HT-29 (cell line): ENCODE measurements at regions not wholly inside any gene's neighbourhood (a gene's known extent, or its start where the extent isn't known, plus 50 kb on each side); places are given as distances from the start of the nearest gene placed in this dataset.
"Not testable (repeated sequence)": the region's sequence is repeated elsewhere in the genome, so short reads cannot be mapped to it uniquely, and the experiment has no call there.

Source experiments
- DNase-seq: peaks from one replicate; pipeline ENCODE4 v3.0.0-alpha.2; 2015; ENCODE audit warnings: low spot score

- no peak for DNase-seq
Measured at GRCh38 chr13:104577071-104577815, 1511.0 kb upstream of the SLC10A2 start.

DNA sequence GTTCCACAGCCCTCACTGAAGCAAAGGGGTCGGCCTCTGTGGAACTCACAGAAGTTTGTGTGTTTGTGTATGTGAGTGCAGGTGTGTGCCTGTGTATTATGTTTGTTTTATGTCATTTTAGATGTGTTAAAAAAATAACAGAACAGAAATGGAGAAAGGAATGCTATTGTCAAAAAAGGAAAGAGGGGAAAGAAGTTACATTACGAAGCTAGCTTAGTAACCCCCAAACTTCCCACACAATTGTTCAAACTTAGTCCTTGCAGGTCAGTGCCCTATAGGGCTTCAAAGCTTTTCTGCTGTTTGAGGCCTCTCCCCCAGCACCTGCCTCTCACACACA, 1505.6 kb upstream of the SLC10A2 start:
- no peak for DNase-seq

DNA sequence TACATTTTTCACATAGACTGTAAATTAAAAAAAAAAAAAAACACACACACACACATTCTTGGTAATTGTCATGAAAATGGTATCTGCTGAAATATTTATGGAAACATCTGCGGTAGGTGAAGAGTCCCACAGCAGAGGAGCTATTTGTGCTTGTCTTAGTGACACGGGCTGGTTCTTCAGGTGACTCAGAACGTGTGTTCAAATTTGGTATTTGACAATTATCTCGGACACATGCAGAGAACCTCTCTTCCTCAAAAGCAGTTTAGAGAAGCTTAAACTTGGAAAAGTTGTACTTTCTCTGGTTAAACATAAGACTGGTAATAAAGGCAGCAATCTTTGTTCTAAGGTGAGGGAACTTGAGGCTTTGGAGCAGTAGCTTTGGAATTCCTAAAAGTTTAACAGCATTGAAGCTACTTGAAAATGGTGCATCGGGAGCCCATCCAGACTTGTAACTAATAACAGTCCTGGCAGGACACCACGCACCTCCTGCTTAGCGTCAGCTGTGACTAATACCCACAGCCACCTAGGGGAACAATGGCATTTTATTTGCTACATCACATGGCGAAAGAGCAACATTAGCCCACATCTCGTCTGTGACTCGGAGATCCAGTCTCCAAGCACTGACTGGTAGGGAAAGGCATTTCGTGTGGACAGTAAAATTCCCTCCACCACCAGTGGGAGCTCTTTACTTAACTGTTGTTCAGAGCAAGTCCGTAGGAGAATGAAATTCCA, 1505.1 kb upstream of the SLC10A2 start:
- DNase-seq: peak; percentile 90

DNA sequence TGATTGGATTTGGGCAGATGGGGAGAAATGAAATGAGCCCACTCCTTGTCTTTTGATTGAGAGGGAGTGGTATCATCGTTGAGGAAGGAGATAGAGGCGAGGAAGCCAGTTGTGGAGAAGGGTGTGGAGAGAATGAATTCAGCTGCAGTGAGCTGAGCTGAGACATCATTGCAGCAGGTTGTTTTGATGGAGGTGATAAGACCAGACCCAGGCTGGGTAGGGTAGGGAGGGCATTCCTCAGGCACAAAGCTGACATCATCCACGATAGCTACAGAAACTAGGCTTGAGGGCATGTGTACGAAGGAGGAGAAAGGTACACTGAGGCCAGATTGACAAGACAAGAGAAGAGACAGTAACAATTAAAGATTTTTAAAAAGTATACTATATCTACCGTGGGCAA, 1500.9 kb upstream of the SLC10A2 start:
- no peak for DNase-seq

DNA sequence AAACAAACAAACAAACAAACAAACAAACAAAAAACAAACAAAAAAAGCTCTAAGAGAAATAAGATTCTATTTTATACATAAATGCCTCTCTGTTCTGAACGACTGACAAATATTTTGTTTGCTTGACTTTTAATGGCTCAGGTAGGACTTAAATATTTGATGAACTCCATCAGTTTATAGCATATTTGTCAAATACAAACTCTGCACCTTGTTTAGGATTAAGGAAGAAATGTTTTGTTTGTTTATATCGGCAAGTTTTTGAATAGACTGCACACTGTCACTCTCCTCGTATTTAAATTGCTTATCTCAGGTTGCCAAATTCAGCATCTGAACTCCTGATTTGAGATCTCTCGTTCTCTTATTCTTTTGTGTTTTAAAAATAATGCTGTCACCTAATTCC, 1499.7 kb upstream of the SLC10A2 start:
- no peak for DNase-seq

- no peak for DNase-seq
Measured at GRCh38 chr13:104553896-104554295, 1487.7 kb upstream of the SLC10A2 start.

DNA sequence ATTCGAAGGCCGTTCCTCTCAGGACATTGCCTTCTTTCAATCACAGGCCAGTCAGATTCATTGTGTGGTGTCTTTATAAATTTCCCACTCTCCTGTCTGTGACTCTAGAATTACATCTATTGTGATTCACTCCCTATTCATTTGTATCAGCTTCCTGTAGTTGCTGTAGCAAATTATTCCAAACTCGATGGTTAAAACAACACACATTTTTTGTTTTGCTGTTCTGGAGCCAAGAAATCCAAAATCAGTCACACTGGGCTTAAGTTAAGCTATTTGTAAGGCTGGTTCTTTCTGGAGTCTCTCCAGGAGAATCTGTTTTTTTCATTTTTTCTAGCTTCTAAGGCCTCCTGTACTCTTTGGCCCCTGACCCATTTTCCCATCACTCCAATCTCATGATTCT, 1487.0 kb upstream of the SLC10A2 start:
- DNase-seq: no peak

DNA sequence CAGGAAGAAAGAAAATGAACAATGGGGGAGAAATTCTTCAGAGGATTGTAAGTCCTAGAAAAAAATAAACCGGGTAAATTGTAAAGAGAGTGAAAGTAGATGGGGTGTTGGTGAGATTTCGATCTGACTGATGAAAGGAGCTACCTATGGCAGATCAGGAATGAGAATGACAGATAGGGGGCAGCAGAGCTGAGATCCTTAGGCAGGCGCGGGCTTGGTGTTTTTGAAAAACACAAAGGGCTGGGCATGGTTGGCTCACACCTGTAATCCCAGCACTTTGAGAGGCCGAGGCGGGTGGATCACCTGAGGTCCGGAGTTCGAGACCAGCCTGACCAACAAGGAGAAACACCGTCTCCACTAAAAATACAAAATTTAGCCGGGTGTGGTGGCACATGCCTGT, 1468.6 kb upstream of the SLC10A2 start:
- no peak for DNase-seq

GRCh38 chr13:104532132-104532531, 1465.9 kb upstream of the SLC10A2 start:
- DNase-seq: no peak

- no peak for DNase-seq
Measured at GRCh38 chr13:104530741-104531140, 1464.5 kb upstream of the SLC10A2 start.

DNA sequence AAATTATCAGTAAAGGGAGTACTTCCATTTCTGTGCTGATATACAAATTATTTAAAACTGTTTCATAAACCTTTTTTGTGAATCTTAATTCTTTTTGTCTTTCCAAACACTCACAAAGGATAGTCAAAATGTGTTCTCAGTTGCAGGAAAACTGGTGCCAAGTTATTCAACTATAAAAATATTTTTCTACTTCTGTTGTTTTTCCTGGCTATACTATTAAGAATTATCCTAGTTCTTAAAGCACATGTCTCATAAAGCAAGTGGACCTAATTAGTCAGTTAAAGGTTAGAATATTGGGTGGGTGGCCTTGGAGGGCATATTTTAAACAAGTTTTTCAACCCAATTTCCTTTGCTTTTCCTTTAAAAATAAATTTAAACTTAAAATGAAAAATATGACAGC, 1460.3 kb upstream of the SLC10A2 start:
- DNase-seq: no peak

DNA sequence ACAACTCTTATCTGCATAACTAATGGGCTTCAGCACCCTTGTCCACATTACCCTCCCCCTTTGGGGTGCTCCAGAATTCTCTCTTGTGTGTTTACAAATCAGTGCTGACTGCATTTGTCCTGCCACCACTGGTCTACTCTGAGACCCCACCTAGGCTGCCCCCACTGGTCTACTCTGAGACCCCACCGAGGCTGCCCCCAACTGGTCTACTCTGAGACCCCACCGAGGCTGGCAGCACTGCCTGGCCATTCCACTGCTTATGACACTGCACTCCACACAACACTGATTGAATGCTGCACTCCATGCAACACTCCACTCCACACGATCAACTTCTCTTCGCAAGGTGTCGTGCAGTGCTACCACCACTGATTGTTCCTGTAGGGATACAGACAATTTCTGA, 1459.2 kb upstream of the SLC10A2 start:
- DNase-seq: no peak

GRCh38 chr13:104522235-104523072, 1456.2 kb upstream of the SLC10A2 start:
- DNase-seq: no peak

DNA sequence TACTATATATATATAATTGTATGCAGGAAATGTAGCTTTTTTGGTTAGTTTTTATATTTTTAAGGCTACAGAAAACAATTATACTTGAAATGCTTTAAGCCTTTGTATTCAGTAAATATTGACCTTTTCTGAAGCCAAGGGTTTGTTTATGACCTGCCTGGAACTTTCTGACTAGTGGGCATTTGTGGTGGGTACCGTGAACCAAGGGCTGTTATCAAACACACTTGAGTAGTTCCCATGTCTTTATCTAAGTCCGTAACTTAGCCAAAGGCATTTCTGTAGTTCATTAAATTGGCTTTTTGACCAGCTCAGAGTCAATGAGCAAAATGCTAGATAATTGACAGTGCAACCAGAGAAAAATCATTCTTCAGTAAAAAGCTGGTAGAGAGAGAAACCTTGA, 1444.2 kb upstream of the SLC10A2 start:
- DNase-seq: no peak

DNA sequence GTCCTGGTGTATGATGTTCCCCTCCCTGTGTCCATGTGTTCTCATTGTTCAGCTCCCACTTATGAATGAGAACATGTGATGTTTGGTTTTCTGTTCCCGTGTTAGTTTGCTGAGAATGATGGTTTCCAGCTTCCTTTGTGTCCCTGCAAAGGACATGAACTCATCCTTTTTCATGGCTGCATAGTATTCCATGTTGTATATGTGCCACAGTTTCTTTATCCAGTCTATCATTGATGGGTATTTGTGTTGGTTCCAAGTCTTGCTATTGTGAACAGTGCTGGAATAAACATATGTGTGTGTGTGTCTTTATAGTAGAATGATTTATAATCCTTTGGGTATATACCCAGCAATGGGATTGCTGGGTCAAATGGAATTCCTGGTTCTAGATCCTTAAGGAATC, 1427.3 kb upstream of the SLC10A2 start:
- DNase-seq: not testable (repeated sequence)

DNA sequence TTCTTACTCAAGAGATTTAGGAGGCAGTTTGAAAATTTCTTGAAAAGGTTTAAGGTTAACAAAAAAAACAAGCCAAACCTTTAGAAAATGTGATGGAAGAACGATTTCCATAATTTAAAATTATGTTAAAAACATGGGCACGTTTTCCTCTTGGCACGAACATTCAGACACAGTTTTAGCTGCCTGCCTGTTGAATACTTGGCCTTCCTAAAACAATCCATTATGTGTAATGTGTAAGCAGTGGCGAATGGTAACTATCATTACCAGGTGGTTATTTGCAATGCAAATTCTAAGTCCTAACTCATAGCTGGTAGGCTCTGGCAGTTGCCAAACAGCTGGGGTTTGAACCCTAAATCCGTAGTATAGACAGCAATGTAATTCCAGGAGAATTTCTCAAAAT, 1425.7 kb upstream of the SLC10A2 start:
- no peak for DNase-seq

- no peak for DNase-seq
Measured at GRCh38 chr13:104487006-104487405, 1420.8 kb upstream of the SLC10A2 start.

DNA sequence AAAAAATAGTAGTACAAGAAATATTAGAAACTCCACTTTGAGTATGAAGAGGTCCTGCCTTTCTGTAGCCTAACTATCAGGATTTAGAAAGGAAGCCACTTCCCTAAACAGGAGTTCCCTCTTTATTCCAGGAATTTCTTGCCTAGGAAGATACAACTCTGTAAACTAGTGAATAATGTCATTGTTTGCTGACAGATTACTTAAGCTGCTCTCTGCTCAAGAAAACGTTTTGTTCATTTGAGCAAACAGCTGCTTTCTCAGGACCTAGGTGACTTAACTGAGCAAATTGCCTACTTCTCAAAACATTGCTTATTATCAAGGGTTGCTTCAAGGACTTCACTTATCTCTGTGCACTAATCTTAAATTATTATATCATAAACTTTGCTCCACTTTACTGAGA, 1419.4 kb upstream of the SLC10A2 start:
- DNase-seq: no peak

- DNase-seq: no peak
Measured at GRCh38 chr13:104483631-104484030, 1417.4 kb upstream of the SLC10A2 start.

- DNase-seq: no peak
Measured at GRCh38 chr13:104477261-104477660, 1411.0 kb upstream of the SLC10A2 start.

DNA sequence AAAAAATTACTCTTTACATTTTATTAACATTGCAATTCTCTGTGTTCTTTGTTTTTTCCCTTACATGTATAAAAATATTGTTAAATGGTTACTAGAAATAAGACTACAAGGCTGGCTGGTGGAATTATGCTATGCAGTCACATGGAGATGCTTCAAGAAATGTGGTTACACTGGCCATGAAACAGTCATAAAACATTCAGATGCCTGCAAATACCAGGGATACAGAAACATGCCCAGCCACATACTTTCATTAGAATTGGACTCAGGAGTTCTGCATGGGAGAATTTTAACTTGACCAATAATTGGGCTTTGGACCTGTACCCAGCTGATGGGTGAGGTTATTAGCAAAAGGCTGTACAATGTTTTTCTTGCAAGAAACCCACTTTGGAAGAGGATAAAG, 1407.7 kb upstream of the SLC10A2 start:
- DNase-seq: no peak

DNA sequence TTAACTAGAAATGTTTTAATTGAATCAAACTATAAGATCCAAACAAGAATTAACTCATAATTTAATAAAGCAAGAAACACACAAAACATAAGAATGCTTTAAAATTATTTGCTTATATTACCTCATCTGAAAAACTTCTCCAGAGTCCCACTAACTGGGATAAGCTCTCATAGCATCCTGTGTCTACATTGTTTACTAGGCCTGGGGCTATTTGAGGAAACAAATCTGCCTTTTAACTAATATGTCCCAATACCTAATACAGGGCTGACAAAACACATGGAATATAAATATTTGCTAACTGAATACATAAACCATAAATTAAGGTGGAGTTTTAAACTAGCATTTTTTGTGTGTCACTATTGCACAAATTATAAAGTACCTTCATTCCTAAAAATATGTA, 1399.8 kb upstream of the SLC10A2 start:
- DNase-seq: no peak

DNA sequence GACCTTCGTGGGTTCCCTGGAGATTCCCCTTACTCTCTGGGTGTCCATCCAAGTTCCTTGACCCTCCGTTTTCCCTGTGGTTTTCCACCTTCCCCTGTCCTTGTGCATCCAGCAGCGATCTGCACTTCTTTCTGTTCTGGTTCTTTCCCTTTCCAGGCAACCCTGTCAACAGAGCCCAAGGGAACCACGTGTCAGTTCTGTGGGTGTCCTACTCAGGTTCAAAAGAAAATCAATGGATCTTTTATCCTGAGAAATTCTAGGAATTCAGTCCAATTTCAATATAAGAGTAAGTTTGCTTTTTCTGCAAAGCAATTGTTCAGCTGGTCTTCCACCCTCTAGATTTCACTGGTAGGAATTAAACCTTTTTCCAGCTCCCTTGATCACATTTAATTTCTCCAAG, 1394.8 kb upstream of the SLC10A2 start:
- no peak for DNase-seq
